H1 (cell line): ENCODE measurements at regions not wholly inside any gene's neighbourhood (a gene's known extent, or its start where the extent isn't known, plus 50 kb on each side); places are given as distances from the start of the nearest gene placed in this dataset.

Source experiments
- CTCF ChIA-PET: fragments of 300-600 bp; sonication (Branson Sonifier 250); formaldehyde crosslinking; loops from one replicate; lab custom pipeline; 2021; ENCODE audit not compliant: partially characterized antibody; lab: Charles Lee
- POLR2A ChIA-PET: fragments of 300-600 bp; sonication (Branson Sonifier 250); formaldehyde crosslinking; loops from one replicate; lab custom pipeline; 2021; ENCODE audit warnings: inconsistent platforms; ENCODE audit not compliant: partially characterized antibody; lab: Charles Lee
- DNase-seq, 2 experiments: peaks; one replicate each; pipeline versions ENCODE4 v3.0.0 to v3.0.0-alpha.2; 2010 to 2022; ENCODE audit warnings: low spot score in 2 of 2, low read depth in 1 of 2, mixed read lengths in 1 of 2
- FAIRE-seq: peaks from 2 replicates; lab custom pipeline; 2011; peaks lifted over from hg19 to GRCh38; lab: Jason Lieb, UNC
- H2AFZ ChIP-seq: 2 replicates; pipeline ENCODE4 v1.8.1; 2012; ENCODE audit warnings: low read length, inconsistent platforms
- H2AK5ac ChIP-seq: 2 replicates; pipeline ENCODE4 v1.6.1; 2013; ENCODE audit warnings: low read depth, low read length
- H2BK120ac ChIP-seq: replicated peaks from 2 replicates; pipeline ENCODE3; 2013; ENCODE audit warnings: low read depth, low read length, inconsistent platforms
- H2BK12ac ChIP-seq: 2 replicates; pipeline ENCODE4 v1.6.1; 2013; ENCODE audit warnings: low read depth, low read length
- H2BK15ac ChIP-seq: 2 replicates; pipeline ENCODE4 v1.6.1; 2013; ENCODE audit warnings: low read length
- H2BK20ac ChIP-seq: 2 replicates; pipeline ENCODE4 v1.6.1; 2013; ENCODE audit warnings: low read length
- H2BK5ac ChIP-seq: 2 replicates; pipeline ENCODE4 v1.6.1; 2013; ENCODE audit warnings: low read depth, low read length
- H3K14ac ChIP-seq: 2 replicates; pipeline ENCODE4 v1.6.1; 2013; ENCODE audit warnings: inconsistent platforms; ENCODE audit not compliant: insufficient read length
- H3K18ac ChIP-seq: 2 replicates; pipeline ENCODE4 v1.6.1; 2013; ENCODE audit warnings: low read length; ENCODE audit errors: extremely low read depth
- H3K23ac ChIP-seq: 2 replicates; pipeline ENCODE4 v1.6.1; 2013; ENCODE audit warnings: inconsistent platforms; ENCODE audit not compliant: insufficient read length
- H3K23me2 ChIP-seq: 2 replicates; pipeline ENCODE4 v1.6.1; 2013; ENCODE audit warnings: low read depth, low read length
- H3K27ac ChIP-seq: 2 replicates; pipeline ENCODE4 v1.6.1; 2011; ENCODE audit warnings: low read depth, low read length, inconsistent platforms
- H3K27me3 ChIP-seq, 4 experiments: replicated peaks in 1 of 4; 1 replicate in 1 of 4; 2 replicates in 3 of 4; pipeline versions ENCODE4 v1.6.1 to v1.8.1; 2011 to 2013; ENCODE audit warnings: low read length in 3 of 4, mild to moderate bottlenecking in 3 of 4, inconsistent platforms in 2 of 4, mixed read lengths in 2 of 4, moderate library complexity in 1 of 4; ENCODE audit not compliant: control insufficient read depth in 3 of 4, insufficient read depth in 3 of 4; ENCODE audit errors: extremely low read depth in 1 of 4
- H3K36me3 ChIP-seq, 4 experiments: 2 replicates each; pipeline versions ENCODE4 v1.6.1 to v1.8.1; 2011 to 2013; ENCODE audit warnings: mild to moderate bottlenecking in 4 of 4, low read length in 3 of 4, moderate library complexity in 2 of 4, control low read depth in 1 of 4, inconsistent platforms in 1 of 4; ENCODE audit not compliant: insufficient read depth in 4 of 4, control insufficient read depth in 2 of 4
- H3K4ac ChIP-seq: replicated peaks from 2 replicates; pipeline ENCODE3; 2013; ENCODE audit warnings: low read length, low read depth, mixed read lengths, inconsistent platforms; ENCODE audit not compliant: insufficient read length
- H3K4me1 ChIP-seq, 4 experiments: replicated peaks in 1 of 4; 1 replicate in 1 of 4; 2 replicates in 3 of 4; pipeline versions ENCODE4 v1.6.1 to v1.8.1; 2011 to 2013; ENCODE audit warnings: low read length in 3 of 4, inconsistent platforms in 2 of 4, mixed read lengths in 1 of 4; ENCODE audit not compliant: insufficient read depth in 4 of 4, control insufficient read depth in 3 of 4
- H3K4me2 ChIP-seq, 2 experiments: 2 replicates each; pipeline versions ENCODE4 v1.6.1 to v1.8.1; 2011 to 2013; ENCODE audit warnings: low read depth in 2 of 2, low read length in 2 of 2, control low read depth in 1 of 2, inconsistent platforms in 1 of 2, mild to moderate bottlenecking in 1 of 2; ENCODE audit not compliant: insufficient read depth in 1 of 2
- H3K4me3 ChIP-seq, 4 experiments: fragments of 200-600, 300-600 bp in 1 of 4; sonication (generic), shearing (Covaris generic), sonication (Bioruptor Twin) in 1 of 4; 2 replicates each; pipeline versions ENCODE4 v1.5.1 to v1.8.1; 2011 to 2016; ENCODE audit warnings: low read length in 4 of 4, low read depth in 3 of 4, control low read depth in 2 of 4, inconsistent platforms in 2 of 4, mild to moderate bottlenecking in 2 of 4, mixed read lengths in 1 of 4, moderate library complexity in 1 of 4; ENCODE audit not compliant: insufficient read depth in 2 of 4; ENCODE audit errors: extremely low read depth in 1 of 4
- H3K56ac ChIP-seq: replicated peaks from 2 replicates; pipeline ENCODE3; 2013; ENCODE audit warnings: low read depth, mild to moderate bottlenecking, mixed read lengths, low read length, inconsistent platforms; ENCODE audit not compliant: insufficient read length
- H3K79me1 ChIP-seq: 2 replicates; pipeline ENCODE4 v1.6.1; 2013; ENCODE audit warnings: low read depth, low read length, control low read depth
- H3K79me2 ChIP-seq, 2 experiments: 2 replicates each; pipeline versions ENCODE4 v1.6.1 to v1.8.1; 2012 to 2013; ENCODE audit warnings: low read length in 2 of 2, mild to moderate bottlenecking in 2 of 2, inconsistent platforms in 1 of 2; ENCODE audit not compliant: insufficient read depth in 2 of 2, control insufficient read depth in 1 of 2
- H3K9ac ChIP-seq, 4 experiments: replicated peaks in 1 of 4; 1 replicate in 1 of 4; 2 replicates in 3 of 4; pipeline versions ENCODE4 v1.6.1 to v1.8.1; 2011 to 2013; ENCODE audit warnings: low read depth in 3 of 4, low read length in 3 of 4, control low read depth in 2 of 4, mild to moderate bottlenecking in 2 of 4, moderate library complexity in 2 of 4, inconsistent platforms in 1 of 4; ENCODE audit errors: extremely low read depth in 1 of 4
- H3K9me3 ChIP-seq, 2 experiments: 2 replicates each; pipeline versions ENCODE4 v1.6.1 to v1.8.1; 2012 to 2013; ENCODE audit warnings: mild to moderate bottlenecking in 2 of 2, moderate library complexity in 2 of 2, control low read depth in 1 of 2, inconsistent platforms in 1 of 2, low read depth in 1 of 2, low read length in 1 of 2, mixed read lengths in 1 of 2; ENCODE audit not compliant: insufficient read depth in 2 of 2
- H4K20me1 ChIP-seq, 2 experiments: replicated peaks in 1 of 2; 2 replicates each; pipeline versions ENCODE3 to v1.8.1; 2011 to 2013; ENCODE audit warnings: inconsistent platforms in 2 of 2, low read length in 2 of 2, mild to moderate bottlenecking in 1 of 2; ENCODE audit not compliant: insufficient read depth in 2 of 2, control insufficient read depth in 1 of 2
- H4K5ac ChIP-seq: 2 replicates; pipeline ENCODE4 v1.6.1; 2013; ENCODE audit warnings: low read length, low read depth, mixed read lengths, inconsistent platforms; ENCODE audit not compliant: insufficient read length
- H4K8ac ChIP-seq: 2 replicates; pipeline ENCODE4 v1.8.0; 2013; ENCODE audit warnings: mild to moderate bottlenecking, moderate library complexity, low read length, inconsistent platforms; ENCODE audit not compliant: insufficient read depth; ENCODE audit errors: extremely low read depth
- H4K91ac ChIP-seq: replicated peaks from 2 replicates; pipeline ENCODE3; 2013; ENCODE audit warnings: low read length, mixed read lengths, inconsistent platforms; ENCODE audit not compliant: insufficient read length
- BRCA1 ChIP-seq: IDR thresholded peaks from 2 replicates; pipeline ENCODE4 v1.6.1; 2012; ENCODE audit warnings: low read depth, low read length, improper control_type of control experiment
- CREB1 ChIP-seq: IDR thresholded peaks from 2 replicates; pipeline ENCODE4 v1.6.1; 2012; ENCODE audit warnings: inconsistent platforms
- CTBP2 ChIP-seq: IDR thresholded peaks from 2 replicates; pipeline ENCODE4 v1.7.0; 2011; ENCODE audit warnings: borderline replicate concordance, mild to moderate bottlenecking, moderate library complexity, mixed read lengths, low read length; ENCODE audit not compliant: insufficient read depth, insufficient read length
- RXRA ChIP-seq: IDR thresholded peaks from 2 replicates; pipeline ENCODE4 v1.6.1; 2011; ENCODE audit warnings: low read depth, mild to moderate bottlenecking, low read length, moderate library complexity; ENCODE audit not compliant: insufficient read depth
- TAF1 ChIP-seq: IDR thresholded peaks from 2 replicates; pipeline ENCODE4 v1.6.1; 2011; ENCODE audit warnings: mild to moderate bottlenecking, low read depth, low read length
- WGBS, 2 experiments: shearing (Covaris generic) in 1 of 2; methylation state at CpG; one replicate each; pipeline versions ENCODE4 v1.1.6 to v1.1.7; 2013 to 2015; ENCODE audit warnings: low lambda C conversion rate in 2 of 2, mixed read lengths in 2 of 2, inconsistent platforms in 1 of 2, low coverage in 1 of 2, missing lambda C conversion rate in 1 of 2; ENCODE audit not compliant: insufficient replicate concordance in 2 of 2, insufficient coverage in 1 of 2, insufficient read length in 1 of 2; ENCODE audit errors: extremely low coverage in 1 of 2, missing lambda C conversion rate in 1 of 2; 5-methylcytosine and 5-hydroxymethylcytosine counted together

GRCh38 chr16:59719121-59719520 is 985.0 kb upstream of the GOT2 start:
- Histone ChIP-seq H3K56ac (no peak overlapping the region), H2AK5ac (no peak overlapping the region), H2BK15ac (no peak overlapping the region), H2AFZ (no peak overlapping the region), H3K9me3 (no peaks in the 10 kb centered on the region), H3K27ac (no peak overlapping the region), H3K14ac (no peak overlapping the region), H3K4me1 (no peaks in the 10 kb centered on the region), H3K9ac (no peak overlapping the region), H3K4me3 (no peak overlapping the region), H4K8ac (no peak overlapping the region), H3K4ac (no peak overlapping the region), H3K4me2 (no peak overlapping the region), H3K27me3 (no peaks in the 10 kb centered on the region), H2BK5ac (no peak overlapping the region), H3K79me2 (no peaks in the 10 kb centered on the region), H3K23me2 (no peaks in the 10 kb centered on the region), H3K23ac (no peak overlapping the region), H3K79me1 (no peaks in the 10 kb centered on the region), H3K36me3 (no peaks in the 10 kb centered on the region), H2BK120ac (no peak overlapping the region)
- FAIRE-seq, result no peak
- 91% methylated on average over 2 of the region's 2 CpGs; no CpG with 5 or more reads in 1 of the 2 experiments for WGBS, 2 experiments
- CTCF ChIA-PET, result no interaction called here
- POLR2A ChIA-PET, result no interaction called here
- TF ChIP-seq TAF1 (no peak), BRCA1 (no peak), CREB1 (no peak), CTBP2 (no peak), RXRA (no peak)
- TF ChIP-seq, all 59 proteins: peak for 0
- no peak overlapping the region for H3K18ac ChIP-seq
- no peak overlapping the region for H2BK20ac ChIP-seq
- H4K91ac ChIP-seq, result no peak overlapping the region
- H2BK12ac ChIP-seq, result no peak overlapping the region
- no peaks in the 10 kb centered on the region for H4K20me1 ChIP-seq
- H4K5ac ChIP-seq, result no peak overlapping the region
- no peak for DNase-seq
